Endothelial cell of umbilical vein (primary cell): ENCODE measurements at regions not wholly inside any gene's neighbourhood (a gene's known extent, or its start where the extent isn't known, plus 50 kb on each side); places are given as distances from the start of the nearest gene placed in this dataset.

Experiments
- CTCF ChIP-seq, 2 donors: IDR thresholded peaks; 1 replicate in 1 of 2; 2 replicates in 1 of 2; pipeline ENCODE4 v1.5.1; 2011; ENCODE audit warnings: low read length in 2 of 2, mild to moderate bottlenecking in 2 of 2, moderate library complexity in 2 of 2, control low read depth in 1 of 2, inconsistent platforms in 1 of 2, low read depth in 1 of 2; ENCODE audit not compliant: insufficient read depth in 1 of 2; ENCODE audit errors: extremely low read depth in 1 of 2
- EZH2 ChIP-seq: IDR thresholded peaks from 2 replicates; pipeline ENCODE4 v1.6.1; 2012; ENCODE audit warnings: borderline replicate concordance, low read depth, mild to moderate bottlenecking, moderate library complexity, low read length, inconsistent platforms; ENCODE audit not compliant: severe bottlenecking
- POLR2AphosphoS5 ChIP-seq: IDR thresholded peaks from 2 replicates; pipeline ENCODE4 v1.6.1; 2012; ENCODE audit warnings: low read depth, mild to moderate bottlenecking, control low read depth, low read length, moderate library complexity; ENCODE audit not compliant: insufficient read depth

- TF ChIP-seq CTCF (IDR thresholded peaks at IDR 0.05; ENCODE audit: extremely low read depth in 1 of 2, insufficient read depth in 1 of 2, low read depth in 1 of 2, low read length in 2 of 2) (no peak), POLR2AphosphoS5 (no peak), EZH2 (no peak)
Measured at GRCh38 chr11:116368784-116369183, 404.0 kb downstream of the BUD13 start.
